Heart left ventricle (tissue), 16 donors: ENCODE measurements at regions not wholly inside any gene's neighbourhood (a gene's known extent, or its start where the extent isn't known, plus 50 kb on each side); places are given as distances from the start of the nearest gene placed in this dataset.
"Not testable (repeated sequence)": the region's sequence is repeated elsewhere in the genome, so short reads cannot be mapped to it uniquely, and the experiment has no call there.

Experiments
- ATAC-seq, 4 donors: fragments of 200-7000 bp; cut with Tn5 transposase; one replicate each; pipeline ENCODE4 v1.9.1; 2020 to 2022; ENCODE audit warnings: moderate library complexity in 4 of 4, mild to moderate bottlenecking in 3 of 4, moderate number of reproducible peaks in 1 of 4
- DNase-seq, 5 donors: peaks; one replicate each; pipeline ENCODE4 v3.0.0-alpha.2; 2020
- H3K27ac ChIP-seq, 12 donors: fragments of 200-600 bp; sonication (generic) in 4 of 12; one replicate each; pipeline versions ENCODE4 v1.5.0 to v1.8.0; 2016 to 2022; ENCODE audit warnings: mild to moderate bottlenecking in 2 of 12
- H3K27me3 ChIP-seq, 9 donors: fragments of 200-600 bp; sonication (generic) in 2 of 9; one replicate each; pipeline versions ENCODE4 v1.5.1 to v1.8.0; 2016 to 2022; ENCODE audit warnings: mild to moderate bottlenecking in 3 of 9
- H3K36me3 ChIP-seq, 9 donors: fragments of 200-600 bp; sonication (generic) in 2 of 9; one replicate each; pipeline versions ENCODE4 v1.5.0 to v1.8.0; 2018 to 2022; ENCODE audit warnings: mild to moderate bottlenecking in 2 of 9
- H3K4me1 ChIP-seq, 12 donors: fragments of 200-600 bp; sonication (generic) in 4 of 12; one replicate each; pipeline versions ENCODE4 v1.5.0 to v1.8.0; 2016 to 2022; ENCODE audit warnings: mild to moderate bottlenecking in 3 of 12
- H3K4me3 ChIP-seq, 12 donors: fragments of 200-600 bp; sonication (generic) in 4 of 12; one replicate each; pipeline versions ENCODE4 v1.5.0 to v1.8.0; 2017 to 2022; ENCODE audit warnings: mild to moderate bottlenecking in 9 of 12, moderate library complexity in 4 of 12
- H3K9me3 ChIP-seq, 12 donors: fragments of 200-600 bp; sonication (generic) in 4 of 12; one replicate each; pipeline versions ENCODE4 v1.5.0 to v1.8.0; 2016 to 2022; ENCODE audit warnings: mild to moderate bottlenecking in 1 of 12
- POLR2A ChIP-seq, 2 donors: fragments of 450-650 bp; IDR thresholded peaks; one replicate each; pipeline ENCODE4 v1.6.1; 2017; ENCODE audit warnings: antibody characterized with exemption in 2 of 2, mild to moderate bottlenecking in 2 of 2, moderate library complexity in 2 of 2
- WGBS, 4 donors: extraction: QIAGEN DNeasy Blood & Tissue Kit in 2 of 4; methylation state at CpG; one replicate each; pipeline versions ENCODE4 v1.1.5 to v1.1.7; 2013 to 2018; 5-methylcytosine and 5-hydroxymethylcytosine counted together
- intact Hi-C, 10 donors: fragments of 100-400 bp; cut with DNase I; formaldehyde crosslinking; loops; one replicate each; pipeline versions ENCODE4 v1.11.1 to v1.14.2; 2022
- TF ChIP-seq, protein P1 (sequence below), 12 donors: fragments of 200-600 bp; sonication (generic) in 4 of 12; IDR thresholded peaks; one replicate each; pipeline versions ENCODE4 v1.5.0 to v1.8.0; 2018 to 2022; ENCODE audit warnings: antibody characterized with exemption in 12 of 12, mild to moderate bottlenecking in 5 of 12
- donor health status: ischemic (EF 13 %, LVEDD 7.1; RV severe dilation, severe dysfunction).
- donor health status: healthy with polysubstance abuse.
- donor health status: DM: no; HTN: yes; CAD: no.
- donor health status: DM: no; HTN: no; CAD: no.
- donor health status: ischemic (EF 25% LVEDD 6.9; RV normal size, moderate dysfunction).
- donor health status: ischemic (EF 25% LVEDD 5.7; RV mildly dilated, moderate dysfunction).
- donor health status: healthy.
- donor health status: DM: yes; HTN: yes; CAD: no.
- donor health status: ischemic (EF 35%, LVEDD 5.7; RV mildly dilated, moderate dysfunction).
- donor health status: nonischemic (EF 11% LVEDD 7.7; RV severe dilation, severe dysfunction).
- donor health status: DM: yes; HTN: yes; CAD: no.
- donor health status: PGD.
- donor health status: ischemic (EF 29% LVEDD 5.4; RV normal size, mild dysfunction).
- donor health status: nonischemic (EF 23%, LVEDD 6.1; RV moderate dilation, normal function).

DNA sequence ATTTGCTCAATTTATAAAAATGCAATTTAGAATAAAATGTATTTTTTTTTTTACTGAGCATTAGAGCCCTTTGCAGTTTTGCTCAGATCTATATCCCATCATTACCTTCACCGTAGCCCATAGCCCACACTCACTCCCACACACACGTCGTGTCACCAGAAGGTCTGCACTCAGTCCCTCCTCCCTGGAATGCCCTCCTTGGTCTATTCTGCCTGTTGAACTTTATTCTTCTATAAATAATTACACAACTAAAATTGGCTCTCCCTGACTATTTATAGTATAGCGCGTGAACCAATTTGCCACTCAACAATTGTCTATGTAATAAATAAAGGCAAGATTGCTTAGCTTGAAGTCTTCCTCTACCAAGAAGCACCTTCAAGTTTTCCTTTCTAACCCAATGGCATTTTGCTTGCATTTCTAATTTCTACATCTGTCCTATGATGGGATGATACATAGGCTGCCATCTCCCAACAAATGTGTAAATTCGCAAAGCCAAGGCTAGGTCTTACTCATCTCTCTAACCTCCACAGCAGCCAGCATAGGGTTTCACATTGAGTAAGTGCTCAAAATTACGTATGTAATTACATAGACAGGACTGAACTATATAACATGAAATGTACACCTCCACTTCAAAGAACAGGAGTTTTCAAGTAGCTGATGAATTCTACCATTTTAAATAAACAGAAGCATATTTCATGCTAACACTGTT, 172.0 kb upstream of the HES1 start:
- ATAC-seq (peak; percentile 18 to 66 (median 44)), DNase-seq (no peak)
- WGBS, 4 donors = 64 to 77% (median 71%) methylated on average over 7 of the region's 7 CpGs
- H3K36me3 ChIP-seq = no peaks in the 10 kb centered on the region
- no peak overlapping the region for H3K4me3 ChIP-seq
- intact Hi-C loops = loop anchor here in 1 of 10 donors (10.0 kb wide), 1 partner anchor 161 kb away; no protein-coding TSS in a partner anchor
- H3K4me1 ChIP-seq = peaks cover 0 to 12% (median 0%) of the 10 kb centered on the region in 12 donors
- H3K27ac ChIP-seq = no peak overlapping the region
- TF ChIP-seq, protein P1, sequence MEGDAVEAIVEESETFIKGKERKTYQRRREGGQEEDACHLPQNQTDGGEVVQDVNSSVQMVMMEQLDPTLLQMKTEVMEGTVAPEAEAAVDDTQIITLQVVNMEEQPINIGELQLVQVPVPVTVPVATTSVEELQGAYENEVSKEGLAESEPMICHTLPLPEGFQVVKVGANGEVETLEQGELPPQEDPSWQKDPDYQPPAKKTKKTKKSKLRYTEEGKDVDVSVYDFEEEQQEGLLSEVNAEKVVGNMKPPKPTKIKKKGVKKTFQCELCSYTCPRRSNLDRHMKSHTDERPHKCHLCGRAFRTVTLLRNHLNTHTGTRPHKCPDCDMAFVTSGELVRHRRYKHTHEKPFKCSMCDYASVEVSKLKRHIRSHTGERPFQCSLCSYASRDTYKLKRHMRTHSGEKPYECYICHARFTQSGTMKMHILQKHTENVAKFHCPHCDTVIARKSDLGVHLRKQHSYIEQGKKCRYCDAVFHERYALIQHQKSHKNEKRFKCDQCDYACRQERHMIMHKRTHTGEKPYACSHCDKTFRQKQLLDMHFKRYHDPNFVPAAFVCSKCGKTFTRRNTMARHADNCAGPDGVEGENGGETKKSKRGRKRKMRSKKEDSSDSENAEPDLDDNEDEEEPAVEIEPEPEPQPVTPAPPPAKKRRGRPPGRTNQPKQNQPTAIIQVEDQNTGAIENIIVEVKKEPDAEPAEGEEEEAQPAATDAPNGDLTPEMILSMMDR (IDR thresholded peaks at IDR 0.05) = no peak
- TF ChIP-seq POLR2A (IDR thresholded peaks at IDR 0.05) = no peak
- H3K9me3 ChIP-seq = no peaks in the 10 kb centered on the region
- peaks cover 0 to 22% (median 3%) of the 10 kb centered on the region in 9 donors for H3K27me3 ChIP-seq

GRCh38 chr3:193964517-193964880, 171.4 kb upstream of the HES1 start:
- intact Hi-C loops = loop anchor here in 1 of 10 donors (10.0 kb wide), 1 partner anchor 160 kb away; no protein-coding TSS in a partner anchor
- peaks cover 0 to 18% (median 2%) of the 10 kb centered on the region in 9 donors for H3K27me3 ChIP-seq
- no peak for ATAC-seq

GRCh38 chr3:193968380-193968974, 167.5 kb upstream of the HES1 start:
- 94 to 97% (median 95%) methylated on average over 5 of the region's 5 CpGs for WGBS, 4 donors
- DNase-seq (no peak), ATAC-seq (no peak)
- peaks cover 0 to 16% (median 2%) of the 10 kb centered on the region in 9 donors for H3K27me3 ChIP-seq
- no peak overlapping the region for H3K4me3 ChIP-seq
- no peaks in the 10 kb centered on the region for H3K9me3 ChIP-seq
- H3K27ac ChIP-seq = no peak overlapping the region
- intact Hi-C loops = loop anchor here in 1 of 10 donors (10.0 kb wide), 1 partner anchor 156 kb away; no protein-coding TSS in a partner anchor
- H3K36me3 ChIP-seq = no peaks in the 10 kb centered on the region
- H3K4me1 ChIP-seq = peaks cover 0 to 21% (median 2%) of the 10 kb centered on the region in 12 donors
- TF ChIP-seq, protein P1 (IDR thresholded peaks at IDR 0.05) = no peak
- no peak for TF ChIP-seq POLR2A (IDR thresholded peaks at IDR 0.05)

More at GRCh38 chr3:193964517-193964880, 171.4 kb upstream of the HES1 start:
- Histone ChIP-seq H3K9me3 (no peaks in the 10 kb centered on the region), H3K27ac (no peak overlapping the region), H3K4me1 (peaks cover 0 to 12% (median 0%) of the 10 kb centered on the region in 12 donors), H3K4me3 (no peak overlapping the region), H3K36me3 (no peaks in the 10 kb centered on the region)
- TF ChIP-seq, protein P1 (IDR thresholded peaks at IDR 0.05) = no peak
- TF ChIP-seq POLR2A (IDR thresholded peaks at IDR 0.05) = no peak
- WGBS, 4 donors = 71 to 84% (median 81%) methylated on average over 2 of the region's 2 CpGs
- no peak for DNase-seq

DNA sequence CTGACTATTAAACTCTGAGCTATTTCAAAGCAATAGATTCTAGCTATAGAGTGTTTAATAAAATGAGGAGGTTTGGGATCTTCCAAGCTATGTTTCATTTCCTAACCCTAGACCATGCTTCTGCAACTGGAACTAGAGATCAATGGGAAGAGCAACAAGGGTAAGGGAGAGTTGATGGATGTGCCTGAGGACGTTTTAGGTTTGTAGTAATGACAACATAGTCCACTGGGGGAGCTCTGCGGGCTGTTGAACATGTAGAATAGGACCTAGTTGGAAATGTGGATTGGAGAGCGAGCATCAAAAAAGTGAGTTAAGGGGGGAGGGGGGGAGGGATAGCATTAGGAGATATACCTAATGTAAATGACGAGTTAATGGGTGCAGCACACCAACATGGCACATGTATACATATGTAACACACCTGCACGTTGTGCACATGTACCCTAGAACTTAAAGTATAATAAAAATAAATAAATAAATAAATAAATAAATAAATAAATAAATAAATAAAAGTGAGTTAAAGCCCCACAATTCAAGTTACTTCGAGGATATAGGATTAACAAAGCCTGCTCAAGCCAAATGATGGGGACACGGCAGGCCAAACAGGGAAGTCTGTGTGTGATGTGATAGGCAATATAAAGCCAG, 165.7 kb upstream of the HES1 start:
- peak in 2 of 4 donors; percentile 69 to 75 for ATAC-seq

More for the DNA sequence above, 165.7 kb upstream of the HES1 start:
- intact Hi-C loops = loop anchor here in 5 of 10 donors (5.0 to 10.0 kb wide), 4 partner anchors 183 to 347 kb away; no protein-coding TSS in a partner anchor
- H3K27ac ChIP-seq, H3K4me3 ChIP-seq, H3K36me3 ChIP-seq, H3K9me3 ChIP-seq, DNase-seq: not testable (repeated sequence)
- TF ChIP-seq, protein P1 (IDR thresholded peaks at IDR 0.05) = peak in 11 of 12 donors; percentile 23 to 58 (median 45)
- WGBS, 4 donors = 45 to 54% (median 51%) methylated on average over 7 of the region's 7 CpGs
- peaks cover 0 to 16% (median 0%) of the 10 kb centered on the region in 12 donors for H3K4me1 ChIP-seq
- peaks cover 0 to 10% (median 0%) of the 10 kb centered on the region in 9 donors for H3K27me3 ChIP-seq
